Caco-2 (cell line): ENCODE measurements at regions not wholly inside any gene's neighbourhood (a gene's known extent, or its start where the extent isn't known, plus 50 kb on each side); places are given as distances from the start of the nearest gene placed in this dataset.

ENCODE experiments used
- BruUV-seq: library from RNA; stranded (reverse); fragments of 400-500 nt; replicated peaks from 2 replicates; lab custom pipeline; 2021; lab: Mats Ljungman, UMichigan
- CTCF ChIA-PET: fragments of 300-600 bp; sonication (Branson Sonifier 250); formaldehyde crosslinking; loops from one replicate; lab custom pipeline; 2022; ENCODE audit warnings: antibody characterized with exemption; lab: Charles Lee
- POLR2A ChIA-PET: fragments of 300-600 bp; sonication (Branson Sonifier 250); formaldehyde crosslinking; loops from one replicate; lab custom pipeline; 2022; ENCODE audit warnings: antibody characterized with exemption; lab: Charles Lee
- DNase-seq, 2 experiments: peaks; one replicate each; pipeline versions ENCODE4 v3.0.0 to v3.0.0-alpha.2; 2020 to 2022
- H3K27me3 ChIP-seq: replicated peaks from 2 replicates; pipeline ENCODE4 v1.6.0; 2011; ENCODE audit warnings: low read length; ENCODE audit not compliant: control insufficient read depth, insufficient read depth
- H3K36me3 ChIP-seq: 2 replicates; pipeline ENCODE4 v1.5.1; 2011; ENCODE audit warnings: low read length; ENCODE audit not compliant: control insufficient read depth, insufficient read depth
- H3K4me1 ChIP-seq: fragments of 250-450 bp; sonication (Bioruptor Pico); 2 replicates; pipeline ENCODE4 v1.5.1; 2020; ENCODE audit warnings: mild to moderate bottlenecking
- H3K4me3 ChIP-seq: 2 replicates; pipeline ENCODE4 v1.5.1; 2011; ENCODE audit warnings: low read depth, mild to moderate bottlenecking, control low read depth, low read length
- H3K9me3 ChIP-seq: fragments of 250-450 bp; sonication (Bioruptor Pico); 2 replicates; pipeline ENCODE4 v1.5.1; 2020; ENCODE audit warnings: mild to moderate bottlenecking, moderate library complexity
- H3K27ac Mint-ChIP-seq: one replicate; pipeline ENCODE4 v1.8.0; 2022; ENCODE audit warnings: mixed read lengths; ENCODE audit not compliant: unreplicated experiment
- H3K27me3 Mint-ChIP-seq: one replicate; pipeline ENCODE4 v1.8.0; 2022; ENCODE audit warnings: mixed read lengths; ENCODE audit not compliant: insufficient read depth, unreplicated experiment
- H3K36me3 Mint-ChIP-seq: one replicate; pipeline ENCODE4 v1.8.0; 2022; ENCODE audit warnings: mild to moderate bottlenecking, mixed read lengths; ENCODE audit not compliant: insufficient read depth, unreplicated experiment
- H3K4me1 Mint-ChIP-seq: one replicate; pipeline ENCODE4 v1.8.0; 2022; ENCODE audit warnings: low read depth, mixed read lengths; ENCODE audit not compliant: unreplicated experiment
- H3K4me3 Mint-ChIP-seq: one replicate; pipeline ENCODE4 v1.8.0; 2022; ENCODE audit warnings: mild to moderate bottlenecking, moderate library complexity, mixed read lengths; ENCODE audit not compliant: unreplicated experiment
- H3K9me3 Mint-ChIP-seq: one replicate; pipeline ENCODE4 v1.8.0; 2022; ENCODE audit warnings: mixed read lengths; ENCODE audit not compliant: unreplicated experiment
- intact Hi-C: fragments of 100-400 bp; cut with micrococcal nuclease; formaldehyde crosslinking; loops from one replicate; pipeline ENCODE4 v1.10.0; 2022; ENCODE audit not compliant: unreplicated experiment
- TF ChIP-seq, protein P1 (sequence below), 2 experiments: fragments of 200-600 bp in 1 of 2; IDR thresholded peaks; 1 replicate in 1 of 2; 2 replicates in 1 of 2; pipeline versions ENCODE4 v1.5.1 to v1.8.0; 2011 to 2022; ENCODE audit warnings: antibody characterized with exemption in 1 of 2, control low read depth in 1 of 2, inconsistent platforms in 1 of 2, low read depth in 1 of 2, low read length in 1 of 2, mild to moderate bottlenecking in 1 of 2, moderate library complexity in 1 of 2; ENCODE audit not compliant: insufficient read depth in 1 of 2, severe bottlenecking in 1 of 2, unreplicated experiment in 1 of 2

DNA sequence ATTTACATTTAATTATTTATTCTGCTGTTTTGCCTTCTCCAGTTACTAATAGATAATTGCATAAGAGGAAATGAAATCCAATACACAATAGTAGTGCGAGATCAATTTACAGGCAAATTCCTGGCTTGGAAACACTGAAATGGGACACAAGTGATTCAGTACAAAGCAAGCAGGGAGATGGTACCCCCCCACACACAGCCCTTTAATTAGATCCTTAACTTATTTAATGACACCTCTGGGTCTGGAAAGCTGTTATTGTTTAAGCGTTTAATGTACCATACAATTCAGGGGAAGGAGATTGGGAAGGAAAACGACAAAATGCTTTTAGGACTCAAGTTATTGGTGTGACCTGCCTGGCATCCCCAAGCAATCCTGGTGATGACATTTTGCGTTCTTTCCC is 318.2 kb downstream of the NPIPA8 start:
- H3K4me1 ChIP-seq = no peaks in the 10 kb centered on the region
- TF ChIP-seq, protein P1, sequence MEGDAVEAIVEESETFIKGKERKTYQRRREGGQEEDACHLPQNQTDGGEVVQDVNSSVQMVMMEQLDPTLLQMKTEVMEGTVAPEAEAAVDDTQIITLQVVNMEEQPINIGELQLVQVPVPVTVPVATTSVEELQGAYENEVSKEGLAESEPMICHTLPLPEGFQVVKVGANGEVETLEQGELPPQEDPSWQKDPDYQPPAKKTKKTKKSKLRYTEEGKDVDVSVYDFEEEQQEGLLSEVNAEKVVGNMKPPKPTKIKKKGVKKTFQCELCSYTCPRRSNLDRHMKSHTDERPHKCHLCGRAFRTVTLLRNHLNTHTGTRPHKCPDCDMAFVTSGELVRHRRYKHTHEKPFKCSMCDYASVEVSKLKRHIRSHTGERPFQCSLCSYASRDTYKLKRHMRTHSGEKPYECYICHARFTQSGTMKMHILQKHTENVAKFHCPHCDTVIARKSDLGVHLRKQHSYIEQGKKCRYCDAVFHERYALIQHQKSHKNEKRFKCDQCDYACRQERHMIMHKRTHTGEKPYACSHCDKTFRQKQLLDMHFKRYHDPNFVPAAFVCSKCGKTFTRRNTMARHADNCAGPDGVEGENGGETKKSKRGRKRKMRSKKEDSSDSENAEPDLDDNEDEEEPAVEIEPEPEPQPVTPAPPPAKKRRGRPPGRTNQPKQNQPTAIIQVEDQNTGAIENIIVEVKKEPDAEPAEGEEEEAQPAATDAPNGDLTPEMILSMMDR (IDR thresholded peaks at IDR 0.05; ENCODE audit: insufficient read depth in 1 of 2, low read depth in 1 of 2, low read length in 1 of 2, severe bottlenecking in 1 of 2, unreplicated experiment in 1 of 2) = no peak
- H3K4me1 Mint-ChIP-seq = no peaks in the 10 kb centered on the region
- no TSS peak for BruUV-seq
- H3K27me3 ChIP-seq = no peaks in the 10 kb centered on the region
- CTCF ChIA-PET = no interaction called here
- H3K4me3 ChIP-seq = no peak overlapping the region
- H3K27ac Mint-ChIP-seq = no peak overlapping the region
- peaks cover 9% of the 10 kb centered on the region for H3K27me3 Mint-ChIP-seq
- no peaks in the 10 kb centered on the region for H3K36me3 Mint-ChIP-seq
- H3K9me3 ChIP-seq = no peaks in the 10 kb centered on the region
- H3K4me3 Mint-ChIP-seq = no peak overlapping the region
- POLR2A ChIA-PET = no interaction called here
- no peaks in the 10 kb centered on the region for H3K9me3 Mint-ChIP-seq
- no peak for DNase-seq
- H3K36me3 ChIP-seq = no peaks in the 10 kb centered on the region
- intact Hi-C loops = no loop called here

- no peaks in the 10 kb centered on the region for H3K4me1 ChIP-seq
- H3K4me3 Mint-ChIP-seq = no peak overlapping the region
- H3K9me3 ChIP-seq = no peaks in the 10 kb centered on the region
- ChIA-PET CTCF (no interaction called here), POLR2A (no interaction called here)
- H3K27me3 ChIP-seq = no peaks in the 10 kb centered on the region
- H3K36me3 ChIP-seq = no peaks in the 10 kb centered on the region
- no peaks in the 10 kb centered on the region for H3K4me1 Mint-ChIP-seq
- intact Hi-C loops = no loop called here
- H3K36me3 Mint-ChIP-seq = no peaks in the 10 kb centered on the region
- DNase-seq = no peak
- no peaks in the 10 kb centered on the region for H3K27me3 Mint-ChIP-seq
- H3K27ac Mint-ChIP-seq = no peak overlapping the region
- no peaks in the 10 kb centered on the region for H3K9me3 Mint-ChIP-seq
- TF ChIP-seq, protein P1 (IDR thresholded peaks at IDR 0.05; ENCODE audit: insufficient read depth in 1 of 2, low read depth in 1 of 2, low read length in 1 of 2, severe bottlenecking in 1 of 2, unreplicated experiment in 1 of 2) = no peak
- no TSS peak for BruUV-seq
- H3K4me3 ChIP-seq = no peak overlapping the region
Measured at GRCh38 chr16:18013863-18014262, 322.7 kb downstream of the NPIPA8 start.

DNA sequence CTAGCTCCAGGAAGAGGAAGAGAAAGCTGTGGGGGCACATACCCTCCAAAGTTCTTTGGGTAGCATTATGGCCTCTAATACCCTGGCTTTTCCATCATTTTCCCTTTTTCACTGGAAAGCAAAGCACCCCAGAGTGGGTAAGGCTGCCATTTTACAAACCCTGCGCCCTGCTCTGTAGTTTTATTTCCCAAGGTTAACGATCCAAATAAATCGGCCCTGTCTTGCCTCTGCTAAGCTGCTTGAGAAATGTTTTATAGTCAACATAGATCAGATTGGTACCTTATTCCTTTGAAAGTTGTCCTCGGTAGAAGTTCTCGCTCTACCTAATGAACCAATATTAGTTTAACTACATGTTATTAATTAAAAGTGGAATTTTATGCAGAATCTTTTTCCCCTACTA is 328.2 kb downstream of the NPIPA8 start:
- Mint-ChIP-seq H3K27ac (no peak overlapping the region), H3K4me3 (no peak overlapping the region), H3K9me3 (no peaks in the 10 kb centered on the region), H3K27me3 (peaks cover 5% of the 10 kb centered on the region), H3K4me1 (no peaks in the 10 kb centered on the region), H3K36me3 (no peaks in the 10 kb centered on the region)
- ChIA-PET POLR2A (no interaction called here), CTCF (no interaction called here)
- H3K27me3 ChIP-seq = no peaks in the 10 kb centered on the region
- intact Hi-C loops = no loop called here
- H3K4me1 ChIP-seq = no peaks in the 10 kb centered on the region
- no peaks in the 10 kb centered on the region for H3K36me3 ChIP-seq
- H3K4me3 ChIP-seq = no peak overlapping the region
- no peaks in the 10 kb centered on the region for H3K9me3 ChIP-seq
- TF ChIP-seq, protein P1 (IDR thresholded peaks at IDR 0.05; ENCODE audit: insufficient read depth in 1 of 2, low read depth in 1 of 2, low read length in 1 of 2, severe bottlenecking in 1 of 2, unreplicated experiment in 1 of 2) = no peak
- DNase-seq = no peak
- BruUV-seq = no TSS peak
